SK-MEL-5 (cell line): ENCODE measurements at regions not wholly inside any gene's neighbourhood (a gene's known extent, or its start where the extent isn't known, plus 50 kb on each side); places are given as distances from the start of the nearest gene placed in this dataset.

ENCODE experiments used
- DNase-seq: peaks from one replicate; pipeline ENCODE4 v3.0.0-alpha.2; 2016; ENCODE audit warnings: low read depth, low spot score
- in situ Hi-C: cut with HindIII; loops from 2 replicates; pipeline ENCODE4 v1.10.0; 2016; ENCODE audit warnings: low sequenced_read_pairs, high pct_unique_total_duplicates, low pct_unique_long_range_greater_than_20kb

DNA sequence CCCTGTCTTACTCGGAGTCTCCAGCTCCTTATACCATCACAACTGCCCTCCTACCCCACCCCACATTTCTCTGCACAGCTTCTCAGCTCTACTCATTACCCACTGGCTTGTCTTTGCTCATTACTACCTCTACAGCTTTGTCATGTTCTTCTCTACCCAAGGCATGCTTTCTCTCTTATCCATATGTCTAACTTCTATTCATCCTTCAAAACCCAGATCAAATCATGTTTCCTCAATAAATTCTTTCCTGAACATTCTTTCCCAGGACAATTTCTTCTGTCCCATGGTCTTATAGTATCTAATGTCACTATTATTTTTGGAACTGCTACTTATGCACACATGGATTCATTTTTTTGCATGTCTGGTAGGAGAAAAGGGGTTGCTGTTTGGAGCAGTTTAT lies 231.4 kb downstream of the PTEN start:
- in situ Hi-C loops: no loop called here

DNA sequence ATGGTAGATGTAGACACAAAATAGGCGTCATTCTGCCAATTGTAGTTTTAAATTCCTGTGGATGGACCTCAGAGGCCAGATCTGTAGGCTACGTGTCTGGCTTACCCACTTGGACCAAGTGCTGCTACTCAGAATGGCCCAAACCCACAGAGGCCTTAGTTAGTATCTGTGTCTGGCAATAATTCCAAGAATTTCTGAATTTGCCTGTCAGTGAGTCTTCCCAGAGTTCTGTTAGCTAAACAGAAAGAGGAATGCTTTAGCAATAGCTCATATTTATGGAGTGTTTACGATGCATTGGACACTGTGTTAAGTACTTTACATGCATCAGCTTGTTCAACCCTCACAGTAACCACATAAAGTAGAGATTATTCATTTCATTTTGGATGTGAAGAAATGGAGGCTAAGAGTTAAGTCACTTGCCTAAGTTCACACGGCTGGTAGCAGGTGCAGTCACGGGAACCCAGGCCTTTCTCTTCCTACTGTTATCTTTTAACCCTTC lies 231.8 kb downstream of the PTEN start:
- in situ Hi-C loops: no loop called here

More for the DNA sequence above, 231.4 kb downstream of the PTEN start:
- DNase-seq: no peak

GRCh38 chr10:88095778-88096431 lies 232.5 kb downstream of the PTEN start:
- DNase-seq: no peak
- in situ Hi-C loops: no loop called here

More for the DNA sequence above, 231.8 kb downstream of the PTEN start:
- DNase-seq: no peak

GRCh38 chr10:88097092-88097516 lies 233.7 kb downstream of the PTEN start:
- in situ Hi-C loops: no loop called here
- DNase-seq: peak; percentile 10

- DNase-seq: no peak
- in situ Hi-C loops: no loop called here
Measured at GRCh38 chr10:88097536-88097935, 234.1 kb downstream of the PTEN start.

DNA sequence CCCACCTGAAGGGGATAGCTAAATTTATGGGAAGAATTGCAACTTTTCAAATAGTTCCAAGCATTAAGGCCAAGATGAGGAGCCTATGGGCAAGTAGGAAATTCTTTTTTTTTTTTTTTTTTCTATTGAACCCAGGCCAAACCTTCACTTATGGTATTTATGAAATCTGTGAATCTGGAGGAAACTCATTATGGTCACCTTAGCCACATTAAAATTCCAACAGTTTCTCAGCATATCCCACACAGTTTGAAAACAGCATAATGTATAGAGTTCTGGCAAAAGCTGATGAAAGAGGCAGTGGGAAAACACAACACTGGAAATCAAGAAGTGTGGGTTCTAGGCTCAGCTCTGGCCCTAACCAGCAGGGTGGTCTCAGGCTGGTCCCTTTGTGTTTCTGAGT lies 236.9 kb downstream of the PTEN start:
- DNase-seq: no peak
- in situ Hi-C loops: no loop called here

DNA sequence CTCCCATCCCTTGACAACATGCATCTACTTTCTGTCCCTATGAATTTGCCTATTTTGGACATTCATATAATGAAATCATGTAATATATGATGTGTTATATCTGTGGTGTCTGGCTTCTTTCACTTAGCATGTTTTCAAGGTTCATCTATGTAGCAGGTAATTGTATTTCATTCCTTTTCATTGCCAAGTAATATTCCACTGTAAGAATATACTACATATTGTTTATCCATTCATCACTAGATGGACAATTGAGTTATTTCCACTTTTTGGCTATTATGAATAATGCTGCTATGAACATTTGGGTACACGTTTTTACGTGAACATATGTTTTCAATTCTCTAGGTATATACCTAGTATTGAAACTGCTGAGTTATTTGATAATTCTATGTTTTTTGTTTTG lies 238.2 kb downstream of the PTEN start:
- in situ Hi-C loops: no loop called here
- no peak for DNase-seq

DNA sequence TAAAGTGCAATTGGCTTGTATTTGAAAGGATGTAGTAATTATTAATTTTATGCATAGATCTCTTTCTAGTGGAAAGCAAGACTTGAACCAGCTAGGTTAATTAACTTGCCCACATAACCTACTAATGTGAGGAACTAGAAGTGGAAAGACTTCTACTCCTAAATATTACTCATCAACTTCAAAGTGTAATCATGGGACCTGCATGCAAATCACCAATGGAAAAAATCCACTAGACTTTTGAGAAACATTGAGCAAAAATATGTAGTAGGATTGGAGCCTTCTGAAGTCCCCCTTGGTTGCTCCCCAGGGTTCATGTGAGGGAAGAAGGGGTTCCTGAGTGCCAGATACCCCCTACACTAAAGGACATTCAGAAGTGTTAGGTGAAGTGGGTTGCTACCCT lies 240.2 kb downstream of the PTEN start:
- in situ Hi-C loops: no loop called here

DNA sequence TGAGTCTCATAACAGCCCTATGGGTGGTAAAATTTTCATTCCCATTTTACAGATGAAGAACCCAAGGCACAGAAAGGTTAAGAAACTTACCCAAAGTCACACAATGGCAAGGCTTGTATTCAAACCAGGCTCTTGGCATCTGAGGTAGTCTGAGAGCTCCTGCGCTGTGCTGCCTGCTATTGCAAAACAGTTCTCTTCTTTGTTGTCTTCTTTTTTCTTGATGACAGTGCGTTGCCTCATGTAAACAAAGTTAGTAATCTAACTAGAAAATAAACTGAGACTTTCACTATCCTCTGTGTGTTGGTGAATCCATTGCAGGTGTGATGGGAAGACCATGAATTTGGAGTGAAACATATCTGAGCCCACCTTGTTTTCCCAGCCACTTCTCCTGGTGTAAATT lies 240.8 kb downstream of the PTEN start:
- in situ Hi-C loops: no loop called here

More for the DNA sequence above, 240.2 kb downstream of the PTEN start:
- no peak for DNase-seq

DNA sequence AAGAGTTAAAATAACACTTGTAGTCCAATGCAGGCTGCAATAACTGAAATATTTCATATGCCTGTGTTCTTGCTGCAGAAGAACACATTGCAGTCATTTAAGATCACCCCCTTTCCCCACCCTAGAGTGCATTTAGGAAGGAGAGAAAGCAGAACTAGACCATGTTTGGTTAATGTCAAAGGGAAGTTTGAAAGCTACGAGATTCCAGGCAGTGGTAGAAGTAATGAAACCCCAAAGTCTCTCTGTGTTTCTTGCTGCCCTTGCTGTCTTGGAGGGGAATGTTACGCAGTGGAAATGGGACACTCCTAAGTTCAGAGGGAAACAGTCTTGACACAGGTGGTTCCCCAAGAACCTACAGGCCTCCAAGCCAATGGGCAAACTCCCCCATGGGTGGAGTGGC lies 242.9 kb downstream of the PTEN start:
- no peak for DNase-seq
- in situ Hi-C loops: no loop called here

More for the DNA sequence above, 240.8 kb downstream of the PTEN start:
- DNase-seq: peak; percentile 36

GRCh38 chr10:88107296-88108097 lies 244.1 kb downstream of the PTEN start:
- in situ Hi-C loops: no loop called here
- DNase-seq: no peak

GRCh38 chr10:88108115-88108610 lies 244.7 kb downstream of the PTEN start:
- in situ Hi-C loops: no loop called here
- peak; percentile 19 for DNase-seq

GRCh38 chr10:88110355-88110754 lies 246.9 kb downstream of the PTEN start:
- no peak for DNase-seq
- in situ Hi-C loops: no loop called here

DNA sequence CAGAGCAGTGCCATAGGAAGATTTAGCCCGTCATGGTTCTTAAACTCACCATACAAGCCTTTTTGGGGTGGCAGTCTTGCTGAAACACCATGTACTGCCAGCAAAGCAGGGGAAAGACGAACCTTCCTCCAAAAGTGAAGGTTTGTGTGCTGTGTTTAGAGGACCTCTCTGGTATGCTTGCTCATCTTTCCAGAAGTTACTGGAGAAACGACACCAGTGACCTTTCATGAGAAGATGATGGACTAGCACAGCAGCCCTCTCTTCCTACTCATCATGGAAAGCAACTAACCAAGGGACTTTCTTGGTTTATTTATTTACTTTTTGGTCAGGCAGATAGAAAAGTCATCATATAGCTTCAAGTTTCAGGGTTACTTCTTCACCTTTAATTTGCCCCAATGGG lies 247.4 kb downstream of the PTEN start:
- in situ Hi-C loops: no loop called here
- no peak for DNase-seq

DNA sequence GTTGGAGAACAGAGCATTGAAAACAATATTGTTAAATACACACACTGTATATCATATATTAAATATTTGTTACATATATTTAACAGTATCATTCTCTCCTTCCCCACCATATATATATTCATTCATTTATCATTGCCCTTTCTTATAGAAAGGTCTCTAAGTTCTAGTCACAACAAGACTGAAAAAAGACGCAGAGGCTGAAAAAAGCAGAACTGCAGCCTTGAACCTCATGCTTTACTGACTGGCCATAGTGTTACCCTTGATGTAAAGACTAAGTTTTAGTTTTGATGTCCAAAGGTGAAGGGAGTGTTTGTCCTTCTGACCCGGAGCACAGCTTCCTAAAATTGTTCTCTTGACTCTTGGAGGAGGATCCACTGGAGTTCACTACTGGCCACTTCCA lies 247.9 kb downstream of the PTEN start:
- in situ Hi-C loops: no loop called here
- DNase-seq: no peak

DNA sequence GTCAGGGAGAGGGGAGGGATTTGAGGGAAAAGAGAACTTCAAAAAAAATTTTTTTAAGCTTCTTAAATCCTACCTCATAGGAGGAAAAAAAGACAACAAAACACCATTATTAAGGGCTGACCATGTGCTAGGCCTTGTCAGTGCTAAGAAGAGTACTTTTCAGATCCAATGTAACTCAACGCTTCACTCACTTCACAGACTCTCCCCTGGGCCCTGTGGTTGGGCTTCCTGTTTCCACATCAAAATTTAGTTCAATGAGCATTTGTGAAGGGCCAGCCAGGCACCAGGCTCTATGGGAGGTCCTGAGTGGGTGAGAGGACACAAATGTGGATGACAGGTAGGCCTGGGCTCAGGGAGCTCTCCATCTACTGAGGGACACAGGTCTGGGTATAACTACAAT lies 249.8 kb downstream of the PTEN start:
- DNase-seq: peak; percentile 81
- in situ Hi-C loops: no loop called here

DNA sequence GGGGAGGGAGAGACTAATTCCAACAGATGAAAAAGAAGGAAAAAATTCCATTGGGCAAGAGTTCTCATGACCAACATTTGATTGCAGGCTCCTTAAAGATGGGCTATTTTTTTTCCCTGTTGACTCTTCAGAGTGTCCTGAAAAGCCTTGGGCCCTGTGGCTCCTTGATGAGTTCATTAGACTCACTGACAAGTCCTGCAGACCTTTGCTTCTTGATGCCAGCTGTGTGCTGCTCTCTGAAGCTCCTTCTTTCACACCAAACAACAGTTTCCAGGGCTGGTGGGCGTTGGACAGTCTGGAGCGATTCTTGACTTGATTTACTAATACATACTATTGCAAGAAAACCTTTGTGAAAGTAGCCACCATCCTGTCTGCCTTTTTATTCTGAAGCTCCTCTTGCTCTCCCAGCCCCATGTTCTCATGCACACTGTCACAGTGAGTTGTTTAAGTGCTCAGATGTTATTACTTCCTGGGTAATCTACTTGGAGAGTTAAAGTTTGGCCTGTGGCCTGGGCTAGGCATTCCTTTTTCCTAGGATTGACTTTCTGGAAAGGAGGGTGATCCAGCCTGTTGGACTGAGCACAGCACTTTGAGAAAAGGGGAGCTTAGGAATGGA lies 250.3 kb downstream of the PTEN start:
- in situ Hi-C loops: no loop called here
- DNase-seq: no peak

DNA sequence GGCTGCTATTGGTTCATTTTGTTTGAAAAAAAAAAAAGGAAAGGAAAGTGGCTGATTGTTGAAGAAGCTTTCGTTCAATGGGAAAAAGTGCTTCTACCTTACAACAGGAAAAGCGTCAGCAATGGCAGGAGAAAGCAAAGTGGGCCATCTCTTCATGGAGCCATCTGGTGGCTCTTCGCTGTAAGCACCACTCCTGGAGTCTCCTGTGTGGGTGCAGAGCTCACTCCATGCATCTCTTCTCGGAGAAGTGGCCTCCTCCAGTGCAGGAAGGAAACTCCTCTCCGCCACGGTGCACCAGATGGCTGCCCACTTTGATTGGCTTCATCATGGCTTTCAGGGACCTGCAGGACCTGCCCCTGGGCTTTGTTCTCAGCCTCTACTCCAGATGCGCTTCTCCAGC lies 250.9 kb downstream of the PTEN start:
- peak; percentile 77 for DNase-seq
- in situ Hi-C loops: no loop called here
